OCI-LY7 (cell line): ENCODE measurements at regions not wholly inside any gene's neighbourhood (a gene's known extent, or its start where the extent isn't known, plus 50 kb on each side); places are given as distances from the start of the nearest gene placed in this dataset.

ENCODE experiments used
- CTCF ChIP-seq: fragments of 200-600 bp; sonication (generic); conservative IDR thresholded peaks from 2 replicates; pipeline ENCODE4 v1.5.1; 2014; ENCODE audit warnings: mild to moderate bottlenecking, antibody characterized with exemption, low read length, moderate library complexity, mixed read lengths
- EZH2phosphoT487 ChIP-seq: fragments of 200-600 bp; sonication (generic); IDR thresholded peaks from 2 replicates; pipeline ENCODE4 v1.6.1; 2018; ENCODE audit warnings: low read depth, borderline replicate concordance, mild to moderate bottlenecking, mixed run types, antibody characterized with exemption, low read length, moderate library complexity, mixed read lengths

GRCh38 chr13:22232186-22232585, 561.3 kb downstream of the FGF9 start:
- TF ChIP-seq CTCF (no peak), EZH2phosphoT487 (no peak)
